OCI-LY1 (cell line): ENCODE measurements at regions not wholly inside any gene's neighbourhood (a gene's known extent, or its start where the extent isn't known, plus 50 kb on each side); places are given as distances from the start of the nearest gene placed in this dataset.

Experiments used
- H2AFZ ChIP-seq: fragments of 200-600 bp; sonication (generic), shearing (Covaris generic); 2 replicates; pipeline ENCODE4 v1.6.0; 2014; ENCODE audit warnings: antibody characterized with exemption, mild to moderate bottlenecking, low read length
- H3F3A ChIP-seq: fragments of 200-600 bp; sonication (generic), shearing (Covaris generic); 2 replicates; pipeline ENCODE4 v1.6.0; 2014; ENCODE audit warnings: mild to moderate bottlenecking, antibody characterized with exemption, low read length, moderate library complexity; ENCODE audit not compliant: insufficient read depth
- H3K27ac ChIP-seq: fragments of 200-600 bp; sonication (generic); 2 replicates; pipeline ENCODE4 v1.5.1; 2014; ENCODE audit warnings: low read length, mixed run types, mild to moderate bottlenecking, low read depth; ENCODE audit not compliant: poor library complexity, severe bottlenecking
- H3K27me3 ChIP-seq: fragments of 200-600 bp; sonication (generic); 2 replicates; pipeline ENCODE4 v1.6.0; 2014; ENCODE audit warnings: antibody characterized with exemption, mild to moderate bottlenecking, low read length, moderate library complexity; ENCODE audit not compliant: insufficient read depth
- H3K36me3 ChIP-seq: fragments of 200-600 bp; sonication (generic); 2 replicates; pipeline ENCODE4 v1.6.1; 2014; ENCODE audit warnings: mild to moderate bottlenecking, antibody characterized with exemption, low read length, moderate library complexity, mixed read lengths; ENCODE audit not compliant: insufficient read depth
- H3K4me1 ChIP-seq: fragments of 200-600 bp; sonication (generic); 2 replicates; pipeline ENCODE4 v1.5.1; 2014; ENCODE audit warnings: mild to moderate bottlenecking, low read length, moderate library complexity; ENCODE audit not compliant: insufficient read depth, severe bottlenecking
- H3K4me2 ChIP-seq: fragments of 200-600 bp; sonication (generic), shearing (Covaris generic); 2 replicates; pipeline ENCODE4 v1.6.1; 2014; ENCODE audit warnings: low read length
- H3K4me3 ChIP-seq: fragments of 200-600 bp; sonication (generic); 2 replicates; pipeline ENCODE4 v1.5.1; 2014; ENCODE audit warnings: low read length, low read depth, mild to moderate bottlenecking, mixed read lengths; ENCODE audit not compliant: poor library complexity, severe bottlenecking
- H3K79me2 ChIP-seq: fragments of 200-600 bp; shearing (Covaris generic); 2 replicates; pipeline ENCODE4 v1.6.1; 2016; ENCODE audit warnings: mixed run types, low read length, mixed read lengths; ENCODE audit not compliant: insufficient read depth
- H3K9ac ChIP-seq: fragments of 200-600 bp; sonication (generic), shearing (Covaris generic); 2 replicates; pipeline ENCODE4 v1.6.1; 2014; ENCODE audit warnings: mild to moderate bottlenecking, low read length, mixed read lengths
- H3K9me2 ChIP-seq: fragments of 200-600 bp; sonication (generic), shearing (Covaris generic); 2 replicates; pipeline ENCODE4 v1.6.1; 2014; ENCODE audit warnings: low read depth, mild to moderate bottlenecking, low read length, mixed read lengths
- H3K9me3 ChIP-seq: fragments of 200-600 bp; shearing (Covaris generic); 2 replicates; pipeline ENCODE4 v1.6.1; 2014; ENCODE audit warnings: low read length, mixed read lengths
- H4K20me1 ChIP-seq: fragments of 200-600 bp; sonication (generic), shearing (Covaris generic); 2 replicates; pipeline ENCODE4 v1.6.0; 2016; ENCODE audit warnings: mild to moderate bottlenecking, low read length; ENCODE audit not compliant: insufficient read depth
- EZH2 ChIP-seq: fragments of 200-600 bp; sonication (generic), shearing (Covaris generic); IDR thresholded peaks from 2 replicates; pipeline ENCODE4 v1.8.0; 2017; ENCODE audit warnings: borderline replicate concordance, mixed run types, mild to moderate bottlenecking, antibody characterized with exemption, low read length, moderate library complexity, mixed read lengths
- TF ChIP-seq, protein P1 (sequence below): fragments of 200-600 bp; sonication (generic), shearing (Covaris generic); IDR thresholded peaks from 2 replicates; pipeline ENCODE4 v1.5.1; 2017; ENCODE audit warnings: mild to moderate bottlenecking, antibody characterized with exemption, low read length, moderate library complexity, mixed read lengths

- no peak overlapping the region for H2AFZ ChIP-seq
- no peaks in the 10 kb centered on the region for H3K9me3 ChIP-seq
- H3K27me3 ChIP-seq, result no peaks in the 10 kb centered on the region
- no peaks in the 10 kb centered on the region for H3K36me3 ChIP-seq
- TF ChIP-seq EZH2, result no peak
- TF ChIP-seq, protein P1, sequence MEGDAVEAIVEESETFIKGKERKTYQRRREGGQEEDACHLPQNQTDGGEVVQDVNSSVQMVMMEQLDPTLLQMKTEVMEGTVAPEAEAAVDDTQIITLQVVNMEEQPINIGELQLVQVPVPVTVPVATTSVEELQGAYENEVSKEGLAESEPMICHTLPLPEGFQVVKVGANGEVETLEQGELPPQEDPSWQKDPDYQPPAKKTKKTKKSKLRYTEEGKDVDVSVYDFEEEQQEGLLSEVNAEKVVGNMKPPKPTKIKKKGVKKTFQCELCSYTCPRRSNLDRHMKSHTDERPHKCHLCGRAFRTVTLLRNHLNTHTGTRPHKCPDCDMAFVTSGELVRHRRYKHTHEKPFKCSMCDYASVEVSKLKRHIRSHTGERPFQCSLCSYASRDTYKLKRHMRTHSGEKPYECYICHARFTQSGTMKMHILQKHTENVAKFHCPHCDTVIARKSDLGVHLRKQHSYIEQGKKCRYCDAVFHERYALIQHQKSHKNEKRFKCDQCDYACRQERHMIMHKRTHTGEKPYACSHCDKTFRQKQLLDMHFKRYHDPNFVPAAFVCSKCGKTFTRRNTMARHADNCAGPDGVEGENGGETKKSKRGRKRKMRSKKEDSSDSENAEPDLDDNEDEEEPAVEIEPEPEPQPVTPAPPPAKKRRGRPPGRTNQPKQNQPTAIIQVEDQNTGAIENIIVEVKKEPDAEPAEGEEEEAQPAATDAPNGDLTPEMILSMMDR, result no peak
- no peaks in the 10 kb centered on the region for H4K20me1 ChIP-seq
- no peaks in the 10 kb centered on the region for H3K79me2 ChIP-seq
- H3K9ac ChIP-seq, result no peak overlapping the region
- no peaks in the 10 kb centered on the region for H3K9me2 ChIP-seq
- H3K4me1 ChIP-seq, result no peaks in the 10 kb centered on the region
- no peak overlapping the region for H3K4me2 ChIP-seq
- H3K4me3 ChIP-seq, result no peak overlapping the region
- no peak overlapping the region for H3K27ac ChIP-seq
- no peaks in the 10 kb centered on the region for H3F3A ChIP-seq
These were observed 185.1 kb downstream of the PRR20E start for GRCh38 chr13:57352114-57352513.

DNA sequence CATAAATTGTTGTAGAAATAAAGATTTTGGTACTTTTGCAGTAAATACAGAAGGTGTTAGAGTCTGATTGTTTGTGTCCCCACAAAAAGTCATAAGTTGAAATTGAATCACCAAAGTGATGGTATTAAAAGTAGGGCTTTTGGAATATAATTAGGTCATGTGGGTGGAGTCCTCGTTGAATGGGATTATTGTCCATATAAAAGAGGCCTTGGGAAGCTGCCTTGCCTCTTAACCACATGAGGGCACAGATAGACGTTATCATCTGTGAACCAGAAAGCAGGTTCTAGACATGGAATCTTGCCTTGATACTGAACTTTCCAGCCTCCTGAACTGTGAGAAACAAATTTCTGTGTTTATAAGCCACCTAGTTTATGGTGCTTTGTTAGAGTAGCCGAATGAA is 186.8 kb downstream of the PRR20E start:
- TF ChIP-seq EZH2, result no peak
- TF ChIP-seq, protein P1, result no peak
- Histone ChIP-seq H3K4me3 (no peak overlapping the region), H2AFZ (no peak overlapping the region), H3K36me3 (no peaks in the 10 kb centered on the region), H3K9me3 (no peaks in the 10 kb centered on the region), H3K27me3 (no peaks in the 10 kb centered on the region), H3K4me2 (no peak overlapping the region), H3K79me2 (no peaks in the 10 kb centered on the region), H3K9me2 (no peaks in the 10 kb centered on the region), H3F3A (no peaks in the 10 kb centered on the region), H3K4me1 (no peaks in the 10 kb centered on the region), H4K20me1 (no peaks in the 10 kb centered on the region), H3K9ac (no peak overlapping the region), H3K27ac (no peak overlapping the region)

DNA sequence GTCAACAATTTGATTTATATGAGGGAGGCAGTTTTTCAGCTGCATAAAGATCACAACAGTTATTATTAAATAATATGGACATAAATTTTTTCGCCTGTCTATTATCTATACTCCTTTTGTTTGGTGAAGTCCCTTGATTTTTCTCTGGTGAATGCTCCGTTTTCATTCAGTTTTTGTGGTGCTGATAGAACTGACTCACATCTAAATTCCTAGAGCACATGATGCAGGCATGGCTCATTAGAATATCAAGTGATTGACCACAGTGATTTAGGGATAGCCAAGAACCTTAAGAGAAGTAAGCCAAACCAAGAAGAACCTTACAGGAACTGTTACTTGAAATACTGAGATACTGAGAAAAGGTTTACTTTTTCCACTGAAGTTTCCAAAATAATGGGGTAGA is 208.9 kb downstream of the PRR20E start:
- H3F3A ChIP-seq, result no peaks in the 10 kb centered on the region
- TF ChIP-seq, protein P1, result no peak
- TF ChIP-seq EZH2, result no peak
- no peak overlapping the region for H2AFZ ChIP-seq
- H4K20me1 ChIP-seq, result no peaks in the 10 kb centered on the region
- no peak overlapping the region for H3K4me2 ChIP-seq
- no peaks in the 10 kb centered on the region for H3K36me3 ChIP-seq
- no peaks in the 10 kb centered on the region for H3K9me2 ChIP-seq
- H3K79me2 ChIP-seq, result no peaks in the 10 kb centered on the region
- no peaks in the 10 kb centered on the region for H3K9me3 ChIP-seq
- H3K27me3 ChIP-seq, result no peaks in the 10 kb centered on the region
- no peak overlapping the region for H3K4me3 ChIP-seq
- H3K27ac ChIP-seq, result no peak overlapping the region
- no peak overlapping the region for H3K9ac ChIP-seq
- H3K4me1 ChIP-seq, result no peaks in the 10 kb centered on the region
